ENCODE measurements at regions not wholly inside any gene's neighbourhood (a gene's known extent, or its start where the extent isn't known, plus 50 kb on each side); places are given as distances from the start of the nearest gene placed in this dataset.

DNA sequence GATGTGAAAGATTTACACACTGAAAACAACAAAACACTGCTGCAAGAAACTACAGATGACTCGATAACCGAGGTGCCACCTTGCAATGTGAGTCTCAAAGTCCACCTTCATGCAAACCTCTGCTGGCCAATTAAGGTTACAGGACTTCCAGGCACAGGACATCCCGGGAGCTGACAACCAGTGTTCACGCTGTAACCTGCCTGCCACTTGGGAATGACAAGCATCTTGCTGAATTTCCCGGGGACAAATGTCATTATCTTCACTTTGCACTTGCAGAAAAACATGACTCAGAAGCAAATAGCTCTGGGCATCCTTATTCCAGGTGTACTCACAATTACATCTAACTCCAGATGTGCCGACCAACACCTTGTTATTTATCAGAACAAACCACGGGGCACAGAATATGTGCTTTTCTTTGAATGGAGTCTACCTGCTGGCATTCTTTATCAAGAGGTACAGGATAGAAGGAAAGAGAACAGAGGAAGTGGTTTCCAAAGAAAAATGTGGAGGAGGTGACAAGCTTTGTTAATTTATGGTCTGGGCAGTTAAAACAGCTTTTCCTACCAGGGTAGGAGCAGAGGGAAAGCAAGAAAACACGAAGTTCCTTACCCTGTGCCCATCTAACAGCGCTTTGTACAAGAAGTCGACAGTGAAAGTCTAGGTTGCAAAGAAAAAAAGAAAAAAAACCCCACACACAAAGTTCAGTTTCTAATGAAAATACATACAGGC is 72.3 kb downstream of the SHANK2 start:
- no peak for TF ChIP-seq POLR2A (IDR thresholded peaks at IDR 0.05)
- TF ChIP-seq, protein P1, sequence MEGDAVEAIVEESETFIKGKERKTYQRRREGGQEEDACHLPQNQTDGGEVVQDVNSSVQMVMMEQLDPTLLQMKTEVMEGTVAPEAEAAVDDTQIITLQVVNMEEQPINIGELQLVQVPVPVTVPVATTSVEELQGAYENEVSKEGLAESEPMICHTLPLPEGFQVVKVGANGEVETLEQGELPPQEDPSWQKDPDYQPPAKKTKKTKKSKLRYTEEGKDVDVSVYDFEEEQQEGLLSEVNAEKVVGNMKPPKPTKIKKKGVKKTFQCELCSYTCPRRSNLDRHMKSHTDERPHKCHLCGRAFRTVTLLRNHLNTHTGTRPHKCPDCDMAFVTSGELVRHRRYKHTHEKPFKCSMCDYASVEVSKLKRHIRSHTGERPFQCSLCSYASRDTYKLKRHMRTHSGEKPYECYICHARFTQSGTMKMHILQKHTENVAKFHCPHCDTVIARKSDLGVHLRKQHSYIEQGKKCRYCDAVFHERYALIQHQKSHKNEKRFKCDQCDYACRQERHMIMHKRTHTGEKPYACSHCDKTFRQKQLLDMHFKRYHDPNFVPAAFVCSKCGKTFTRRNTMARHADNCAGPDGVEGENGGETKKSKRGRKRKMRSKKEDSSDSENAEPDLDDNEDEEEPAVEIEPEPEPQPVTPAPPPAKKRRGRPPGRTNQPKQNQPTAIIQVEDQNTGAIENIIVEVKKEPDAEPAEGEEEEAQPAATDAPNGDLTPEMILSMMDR (IDR thresholded peaks at IDR 0.05): no peak
- no peak for TF ChIP-seq POLR2AphosphoS5 (IDR thresholded peaks at IDR 0.05)
- TF ChIP-seq EP300 (IDR thresholded peaks at IDR 0.05): no peak

All from sigmoid colon (tissue), 4 donors.